ENCODE measurements at regions not wholly inside any gene's neighbourhood (a gene's known extent, or its start where the extent isn't known, plus 50 kb on each side); places are given as distances from the start of the nearest gene placed in this dataset.

DNA sequence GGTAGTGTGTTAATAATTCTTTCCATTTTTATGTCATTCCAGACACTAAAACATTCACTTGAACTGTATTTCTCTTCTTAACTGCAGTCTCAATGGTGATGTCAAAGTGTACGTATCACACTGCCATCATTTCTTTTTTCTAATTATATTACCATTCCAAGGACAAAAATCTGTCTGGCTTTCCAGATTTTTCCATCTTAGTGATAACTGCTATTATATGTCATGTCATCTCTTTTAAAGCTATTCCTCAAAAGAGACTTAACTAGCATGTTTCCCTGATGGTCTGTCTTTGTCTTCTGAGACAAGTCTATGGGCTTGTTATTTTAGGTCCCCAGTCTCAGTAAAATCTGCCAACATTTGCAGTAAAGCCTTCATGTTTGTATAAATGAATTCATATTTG, 1207.1 kb downstream of the PCDH17 start:
- no peak for DNase-seq (ENCODE audit: extremely low spot score, insufficient read length, low read depth)
- FAIRE-seq = no peak

DNA sequence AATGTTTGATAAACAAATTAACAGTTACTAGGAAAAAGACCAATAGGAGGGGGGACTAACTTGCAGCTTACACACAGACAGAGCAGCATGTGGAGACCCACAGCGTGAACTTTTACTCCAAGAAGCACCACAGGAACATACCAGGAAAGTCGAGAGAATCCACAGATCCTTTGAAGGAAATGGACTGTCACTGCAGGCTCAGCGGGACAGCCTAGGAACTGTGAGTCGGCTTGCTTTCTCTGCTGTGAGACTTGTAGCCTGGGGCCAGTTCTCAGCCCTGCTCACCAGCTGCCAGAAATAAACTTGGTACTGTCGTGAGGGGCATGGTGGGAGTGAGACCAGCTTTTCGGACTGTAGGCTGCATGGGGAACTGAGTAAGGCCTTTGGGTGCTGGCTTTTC, 1211.5 kb downstream of the PCDH17 start:
- FAIRE-seq (no peak), DNase-seq (ENCODE audit: extremely low spot score, insufficient read length, low read depth) (no peak)

DNA sequence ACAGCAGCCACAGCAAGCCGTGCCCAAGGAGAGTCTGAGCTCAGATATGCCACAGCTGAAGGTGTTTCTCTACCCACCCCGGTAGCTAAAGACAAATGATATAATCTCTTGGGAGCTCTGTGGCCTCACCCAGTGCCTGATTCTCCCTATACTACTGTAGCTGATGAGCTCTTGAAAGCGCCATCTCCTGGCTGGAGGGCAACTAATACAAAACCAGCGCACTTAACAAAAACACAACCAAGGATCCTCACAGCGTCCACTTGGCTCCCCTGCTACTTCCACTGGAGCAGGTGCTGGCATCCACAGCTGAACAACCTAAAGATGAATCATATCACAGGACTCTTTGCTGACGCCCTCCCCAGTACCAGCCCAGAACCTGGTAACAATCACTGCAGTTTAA, 1212.0 kb downstream of the PCDH17 start:
- FAIRE-seq = no peak
- DNase-seq (ENCODE audit: extremely low spot score, insufficient read length, low read depth) = no peak

DNA sequence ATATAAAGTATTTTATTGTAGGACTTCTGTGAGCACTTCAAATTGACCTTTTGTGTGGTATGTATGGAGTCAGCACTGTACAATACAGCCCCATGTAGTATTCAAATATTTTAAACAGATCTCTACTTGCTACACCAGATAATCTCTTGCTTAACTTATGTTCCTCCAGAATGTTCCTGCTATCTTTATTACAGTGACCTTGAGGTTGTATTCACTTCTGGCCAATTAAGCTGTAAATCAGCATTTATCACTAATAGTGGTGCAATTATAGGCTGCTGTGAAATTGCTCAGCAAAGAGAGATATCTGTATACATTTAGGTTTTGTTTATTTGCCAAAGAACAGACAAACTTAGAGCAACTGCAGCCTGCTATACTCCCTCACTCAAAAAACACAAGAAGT, 1218.6 kb downstream of the PCDH17 start:
- no peak for DNase-seq (ENCODE audit: extremely low spot score, insufficient read length, low read depth)
- no peak for FAIRE-seq

DNA sequence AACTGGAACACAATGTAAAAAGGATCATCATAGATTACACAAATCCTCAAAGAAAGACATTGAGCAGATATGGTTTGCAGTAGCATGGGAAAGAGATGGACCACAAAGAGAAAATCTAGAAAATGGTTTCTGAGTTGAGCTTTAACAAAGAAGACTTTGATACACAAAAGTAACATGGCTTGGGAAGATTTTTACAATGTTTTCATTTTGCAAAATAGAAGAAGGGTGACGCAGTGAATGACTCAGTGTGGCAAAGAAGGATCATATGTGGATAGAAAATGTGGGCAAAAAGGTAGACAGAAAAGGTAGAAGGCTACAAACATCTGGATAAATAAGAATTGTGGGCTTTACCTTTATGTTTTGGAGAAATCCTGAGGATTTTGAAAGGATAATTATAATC, 1220.5 kb downstream of the PCDH17 start:
- DNase-seq (ENCODE audit: extremely low spot score, insufficient read length, low read depth) (no peak), FAIRE-seq (no peak)

DNA sequence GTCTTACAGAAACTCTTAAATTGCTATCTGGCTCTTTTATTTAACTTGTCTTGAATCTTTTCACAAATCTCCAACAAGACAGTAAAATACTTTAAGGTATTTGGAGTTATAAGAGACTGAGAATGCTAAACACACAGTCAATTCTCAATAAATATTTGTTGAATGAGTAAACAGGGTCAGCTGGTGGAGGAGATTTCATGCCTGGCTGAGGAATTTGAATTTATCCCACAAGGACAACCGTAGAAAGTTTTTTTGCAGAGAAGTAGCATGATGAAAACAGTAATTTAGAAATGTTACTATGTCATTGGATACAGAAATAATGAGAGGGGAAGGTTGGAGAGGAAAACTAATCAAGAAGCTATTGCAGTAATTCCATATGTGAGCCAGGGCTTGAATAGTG, 1223.7 kb downstream of the PCDH17 start:
- DNase-seq (ENCODE audit: extremely low spot score, insufficient read length, low read depth) (no peak), FAIRE-seq (no peak)

DNA sequence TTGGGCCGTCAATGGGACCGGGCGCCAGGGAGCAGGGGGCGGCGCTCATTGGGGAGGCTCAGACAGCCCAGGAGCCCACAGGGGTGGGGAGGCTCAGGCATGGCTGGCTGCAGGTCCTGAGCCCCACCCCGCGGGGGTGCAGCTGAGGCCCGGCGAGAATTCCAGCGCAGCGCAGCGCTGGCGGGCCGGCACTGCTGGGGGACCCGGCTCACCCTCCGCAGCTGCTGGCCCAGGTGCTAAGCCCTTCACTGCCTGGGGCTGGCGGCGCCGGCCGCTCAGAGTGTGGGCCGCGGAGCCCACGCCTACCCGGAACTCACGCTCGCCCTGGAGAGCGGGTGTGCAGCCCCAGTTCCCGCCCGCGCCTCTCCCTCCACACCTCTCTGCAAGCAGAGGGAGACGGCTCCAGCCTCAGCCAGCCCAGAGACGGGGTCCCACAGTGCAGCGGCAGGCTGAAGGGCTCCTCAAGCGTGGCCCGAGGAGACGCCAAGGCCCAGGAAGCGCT, 1227.4 kb downstream of the PCDH17 start:
- no peak for FAIRE-seq

DNA sequence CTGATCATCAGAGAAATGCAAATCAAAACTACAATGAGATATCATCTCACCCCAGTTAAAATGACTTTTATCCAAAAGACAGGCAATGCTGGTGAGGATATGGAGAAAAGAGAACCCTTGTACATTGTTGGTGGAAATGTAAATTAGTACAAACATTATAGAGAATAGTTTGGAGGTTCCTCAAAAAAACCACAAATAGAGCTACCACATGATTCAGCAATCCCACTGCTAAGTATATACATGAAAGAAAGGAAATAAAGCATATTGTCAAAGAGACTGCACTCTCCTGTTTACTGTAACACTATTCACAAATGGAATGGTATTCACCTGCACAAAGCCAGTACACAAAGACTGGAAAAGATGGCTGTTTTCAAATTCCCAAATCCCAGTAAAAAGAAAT, 1233.7 kb downstream of the PCDH17 start:
- DNase-seq (ENCODE audit: extremely low spot score, insufficient read length, low read depth) = no peak
- FAIRE-seq = no peak

More for the DNA sequence above, 1227.4 kb downstream of the PCDH17 start:
- DNase-seq (ENCODE audit: extremely low spot score, insufficient read length, low read depth) = no peak

DNA sequence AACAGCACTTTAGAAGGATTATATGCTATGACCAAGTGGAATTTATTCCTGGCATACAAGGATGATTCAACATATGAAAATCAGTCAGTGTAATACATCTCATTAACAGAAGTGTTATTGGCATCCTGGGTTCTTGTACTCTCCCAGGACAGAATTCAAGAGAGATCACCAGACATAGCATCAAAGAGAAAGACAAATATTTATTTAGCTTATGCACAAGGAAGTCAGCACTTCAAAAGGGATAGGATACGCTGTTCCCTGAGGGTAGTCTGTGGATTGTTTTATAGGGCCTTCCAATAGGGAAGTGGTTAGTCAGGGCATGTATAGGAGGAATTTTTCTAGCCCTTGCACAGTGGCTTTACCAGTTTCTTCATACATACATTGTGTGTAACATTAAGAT, 1238.0 kb downstream of the PCDH17 start:
- DNase-seq (ENCODE audit: extremely low spot score, insufficient read length, low read depth) (no peak), FAIRE-seq (no peak)

DNA sequence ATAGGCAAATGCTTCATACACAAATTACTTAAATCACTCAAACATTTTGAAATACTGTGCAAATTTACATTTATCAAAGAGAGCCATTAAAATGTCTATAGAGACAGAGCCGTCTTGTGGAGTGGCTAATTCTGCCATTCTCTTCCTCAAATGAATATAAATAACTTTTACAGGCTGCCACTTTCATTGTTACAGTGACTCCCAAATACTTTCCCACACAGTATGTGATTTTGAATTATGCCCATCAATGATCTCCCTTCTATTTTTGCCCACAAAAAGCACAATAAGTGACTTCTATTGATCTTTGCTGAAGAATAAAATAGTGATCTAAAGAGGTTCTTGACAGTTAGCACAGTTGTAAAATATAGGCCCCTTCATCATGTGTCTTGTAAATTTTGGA, 1244.9 kb downstream of the PCDH17 start:
- FAIRE-seq (no peak), DNase-seq (ENCODE audit: extremely low spot score, insufficient read length, low read depth) (no peak)

DNA sequence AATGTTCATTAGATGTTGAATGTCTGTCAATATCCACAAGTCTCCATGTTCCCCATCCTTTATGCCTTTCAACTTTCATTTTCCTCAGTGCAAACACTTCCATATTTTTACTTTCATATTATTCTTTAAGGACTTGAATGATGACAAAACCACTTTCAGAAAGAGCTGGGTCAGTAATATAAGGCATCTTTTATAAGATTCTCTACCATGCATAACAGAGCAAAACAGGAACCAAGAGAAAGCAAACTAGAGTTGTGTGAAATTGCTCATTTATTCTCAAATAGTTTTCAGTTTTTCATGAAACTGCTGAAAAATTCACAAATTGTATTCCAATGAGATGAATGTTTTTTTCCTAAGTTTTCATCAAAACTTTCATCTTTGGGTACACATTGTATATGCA, 1247.6 kb downstream of the PCDH17 start:
- FAIRE-seq = no peak
- DNase-seq (ENCODE audit: extremely low spot score, insufficient read length, low read depth) = no peak

DNA sequence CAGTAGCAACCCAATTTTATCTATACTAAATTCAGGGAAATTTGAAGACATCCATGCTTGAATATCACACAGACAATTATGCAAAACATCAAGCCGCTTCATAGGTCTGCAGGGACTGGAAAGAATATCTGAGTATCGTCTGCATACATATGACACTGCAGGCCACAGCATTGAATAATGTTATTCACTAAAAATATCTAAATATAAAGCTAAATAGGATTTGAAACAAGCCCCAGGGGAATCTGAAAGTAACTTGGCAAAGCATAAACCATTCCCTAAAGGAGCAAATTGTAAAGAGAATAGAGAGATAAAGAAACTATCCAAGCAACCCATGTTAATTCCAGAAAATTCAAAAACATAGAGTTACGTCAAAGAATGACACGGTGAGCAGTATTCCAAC, 1251.0 kb downstream of the PCDH17 start:
- FAIRE-seq (no peak), DNase-seq (ENCODE audit: extremely low spot score, insufficient read length, low read depth) (no peak)

DNA sequence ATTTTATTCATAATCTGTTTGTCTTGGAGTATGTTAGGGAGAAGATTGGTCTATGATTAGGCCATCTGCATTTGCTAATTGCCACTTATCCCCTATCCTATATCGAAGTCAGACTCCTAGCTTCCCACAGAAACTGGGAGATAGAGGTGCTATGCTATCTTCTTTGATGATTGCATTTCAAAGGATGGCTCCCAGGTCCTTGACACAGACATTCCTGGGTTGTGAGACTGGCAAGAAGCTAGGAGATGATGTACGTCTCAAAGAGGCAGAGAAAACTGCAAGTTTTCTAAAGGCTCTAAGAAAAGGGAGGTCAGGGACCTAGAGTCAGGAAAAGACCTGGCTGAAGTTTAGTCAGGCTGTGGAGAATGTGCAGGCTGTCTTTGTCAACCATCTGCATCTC, 1251.9 kb downstream of the PCDH17 start:
- no peak for DNase-seq (ENCODE audit: extremely low spot score, insufficient read length, low read depth)

DNA sequence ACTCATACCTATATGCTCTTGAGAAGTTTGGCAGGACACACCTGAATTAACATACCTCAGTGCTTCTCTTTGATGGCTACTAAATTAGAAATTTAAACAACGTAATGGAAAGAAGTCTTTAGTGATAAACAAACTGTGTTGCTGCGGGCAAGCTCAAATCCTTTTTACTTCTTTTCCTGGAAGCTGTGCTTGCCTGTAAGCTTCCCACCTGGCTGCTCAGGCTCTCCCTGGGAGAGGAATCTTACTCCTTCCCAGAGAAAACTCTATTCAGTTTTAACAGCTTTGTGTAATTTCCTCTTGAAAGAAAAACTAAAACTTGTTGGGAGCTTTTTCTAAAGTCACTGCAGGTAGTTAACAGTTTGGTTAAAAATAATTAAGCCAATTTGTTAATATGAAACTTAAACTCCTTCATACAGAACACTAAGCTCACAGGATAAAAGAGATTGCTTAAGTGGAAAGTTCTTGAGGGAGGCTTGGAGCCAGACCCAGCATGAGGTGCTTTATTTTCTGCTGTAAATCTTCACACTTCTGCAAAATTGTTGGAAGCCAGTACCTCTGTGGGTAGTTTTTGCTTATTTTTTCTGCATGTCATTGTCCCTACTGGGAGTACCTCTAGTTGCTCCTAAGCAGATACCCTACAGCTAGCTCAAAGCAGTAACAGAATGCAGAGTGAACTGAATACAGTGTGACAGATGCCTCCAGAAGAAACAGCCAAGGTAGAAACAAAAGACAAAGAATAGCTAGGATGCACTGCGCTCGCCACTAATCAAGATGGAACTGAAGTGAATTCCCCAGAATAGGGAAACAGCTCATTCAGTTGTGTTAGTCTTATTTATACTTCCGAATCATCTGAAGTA, 1253.0 kb downstream of the PCDH17 start:
- FAIRE-seq (no peak), DNase-seq (ENCODE audit: extremely low spot score, insufficient read length, low read depth) (no peak)

More for the DNA sequence above, 1251.9 kb downstream of the PCDH17 start:
- no peak for FAIRE-seq

DNA sequence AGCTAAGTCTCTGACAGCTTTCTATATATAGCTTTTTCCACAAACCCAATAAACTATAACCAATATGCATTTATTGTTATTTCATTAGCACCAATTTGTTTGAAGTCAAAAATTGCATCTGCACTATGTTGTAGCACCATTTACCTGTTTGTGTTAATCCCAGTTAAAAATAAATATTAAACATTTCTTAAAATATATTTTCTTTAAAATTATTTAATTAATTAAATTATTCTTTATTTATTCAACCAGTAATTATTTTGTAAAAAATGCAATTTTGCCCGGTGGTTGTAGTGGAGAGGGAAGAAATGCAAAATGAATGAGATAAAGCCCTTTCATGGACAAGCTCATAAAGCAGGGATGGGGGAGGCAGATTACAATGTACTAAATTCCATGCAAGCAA, 1257.9 kb downstream of the PCDH17 start:
- no peak for FAIRE-seq
- DNase-seq (ENCODE audit: extremely low spot score, insufficient read length, low read depth) = no peak

DNA sequence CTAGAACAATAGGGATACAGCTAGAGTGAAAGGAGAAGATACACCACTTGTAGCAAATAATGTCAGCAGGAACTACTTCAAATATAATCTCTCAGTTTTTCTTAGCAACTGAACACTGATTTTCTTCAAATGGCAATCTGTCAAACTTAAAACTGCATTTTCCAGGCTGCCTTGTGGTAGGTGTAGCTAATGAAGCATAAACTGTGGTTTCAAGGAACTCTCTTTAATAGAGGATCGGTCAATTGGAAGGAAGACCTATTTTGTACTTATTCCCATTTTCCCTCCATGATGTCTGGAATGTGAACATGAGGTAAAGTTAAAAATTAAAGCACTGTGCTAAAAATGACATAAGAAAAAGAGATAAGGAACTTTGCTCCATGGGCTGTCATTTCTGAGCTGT, 1261.9 kb downstream of the PCDH17 start:
- DNase-seq (ENCODE audit: extremely low spot score, insufficient read length, low read depth) (no peak), FAIRE-seq (no peak)

DNA sequence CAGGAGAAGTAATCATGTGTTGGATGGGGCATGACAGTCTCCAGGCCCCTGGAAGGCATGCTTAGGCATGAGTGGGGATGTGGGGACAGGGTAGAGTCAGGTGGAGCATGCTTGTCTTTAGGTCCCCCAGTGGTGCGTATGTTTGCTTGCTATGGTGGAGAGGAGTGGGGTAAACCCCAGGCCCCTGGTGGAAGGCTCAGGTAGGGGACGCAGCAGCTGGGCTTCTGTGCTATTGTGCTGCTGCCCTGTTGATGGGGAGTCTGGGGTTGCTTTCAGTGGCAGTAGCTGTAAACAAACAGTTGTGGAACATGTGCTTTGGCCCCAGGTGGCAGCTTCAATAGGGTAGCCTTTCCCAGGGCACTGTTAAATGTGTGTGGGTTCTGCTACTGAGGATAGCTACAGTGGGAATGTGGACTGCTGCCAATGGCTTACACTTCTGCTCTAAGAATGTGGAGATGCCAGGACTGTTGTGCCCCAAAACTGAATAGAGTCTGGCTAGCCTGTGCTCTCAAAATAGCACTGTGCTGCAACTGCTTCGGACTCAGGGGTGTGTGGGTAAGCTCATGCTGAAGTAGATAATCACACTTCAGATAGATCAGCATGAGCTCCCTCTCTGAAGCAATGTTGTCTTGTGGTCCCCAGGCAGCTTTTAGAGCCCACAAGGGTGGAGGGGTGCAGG, 1257.3 kb downstream of the DIAPH3 start:
- FAIRE-seq (no peak), DNase-seq (ENCODE audit: extremely low spot score, insufficient read length, low read depth) (no peak)

DNA sequence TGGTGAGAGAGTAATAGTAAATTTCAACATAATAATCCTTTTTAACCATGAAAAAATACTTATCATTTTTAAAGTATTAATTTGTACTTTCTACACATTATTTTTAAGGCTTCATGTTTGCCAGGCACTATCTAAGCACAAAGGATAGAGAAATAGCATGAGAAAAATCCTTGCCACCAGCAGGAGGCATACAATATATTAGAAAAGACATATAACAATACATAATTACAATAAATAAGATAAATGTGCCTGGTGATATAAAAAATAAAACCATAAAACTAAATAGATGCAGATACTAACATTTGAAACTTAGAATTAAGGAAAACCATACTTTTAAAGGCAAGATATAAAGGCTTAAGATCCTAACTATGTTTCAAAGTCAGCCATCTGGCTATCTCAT, 1256.4 kb downstream of the DIAPH3 start:
- no peak for DNase-seq (ENCODE audit: extremely low spot score, insufficient read length, low read depth)
- no peak for FAIRE-seq

DNA sequence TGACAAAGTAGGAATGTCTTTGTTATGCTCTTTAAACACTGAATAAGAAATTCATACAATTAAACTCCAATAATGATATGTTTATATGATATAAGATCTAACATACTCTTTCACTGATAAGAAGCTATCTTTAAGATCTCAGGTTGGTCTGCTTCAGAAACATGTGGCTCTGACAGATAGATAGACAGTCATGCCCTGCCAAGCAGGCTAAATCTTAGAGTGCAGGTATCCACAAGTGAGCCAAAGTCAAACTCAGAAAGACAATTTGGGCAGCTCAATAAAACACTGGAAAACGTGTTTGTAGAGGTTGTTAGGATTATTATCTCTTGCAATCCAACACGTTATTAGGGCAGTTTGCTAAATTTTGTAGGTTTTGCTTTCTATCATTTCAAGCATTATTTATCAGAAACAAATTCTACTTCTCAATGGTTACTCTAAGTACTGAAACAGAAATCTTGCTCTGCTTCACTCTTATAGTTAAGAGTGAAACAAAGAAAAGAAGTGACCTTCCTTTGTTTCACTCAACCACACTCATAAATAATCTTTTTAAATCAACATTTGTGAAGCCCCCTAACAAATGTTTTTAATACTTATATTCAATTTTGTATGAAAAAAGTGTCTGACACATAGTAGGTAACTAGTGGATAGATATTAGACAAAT, 1255.6 kb downstream of the DIAPH3 start:
- FAIRE-seq (no peak), DNase-seq (ENCODE audit: extremely low spot score, insufficient read length, low read depth) (no peak)

DNA sequence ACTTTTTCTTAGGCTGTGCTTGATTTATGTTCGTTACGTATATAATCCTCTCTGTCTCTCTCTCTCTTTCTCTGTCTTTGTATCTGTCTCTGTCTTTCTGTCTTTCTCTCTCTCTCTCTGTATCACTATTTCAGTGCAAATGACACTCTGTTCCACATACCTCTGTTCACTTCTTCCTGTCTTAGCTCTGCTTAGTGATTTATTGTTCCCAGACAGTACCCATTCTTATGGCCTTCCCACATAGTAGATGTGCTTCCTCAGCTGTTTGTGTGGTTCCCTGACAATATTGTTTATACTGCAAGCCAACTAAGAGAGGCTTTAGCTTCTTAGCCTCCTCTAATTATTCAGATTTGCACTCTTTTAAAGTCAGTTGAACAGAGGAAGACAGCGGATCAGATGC, 1244.2 kb downstream of the DIAPH3 start:
- FAIRE-seq = no peak
- DNase-seq (ENCODE audit: extremely low spot score, insufficient read length, low read depth) = no peak

DNA sequence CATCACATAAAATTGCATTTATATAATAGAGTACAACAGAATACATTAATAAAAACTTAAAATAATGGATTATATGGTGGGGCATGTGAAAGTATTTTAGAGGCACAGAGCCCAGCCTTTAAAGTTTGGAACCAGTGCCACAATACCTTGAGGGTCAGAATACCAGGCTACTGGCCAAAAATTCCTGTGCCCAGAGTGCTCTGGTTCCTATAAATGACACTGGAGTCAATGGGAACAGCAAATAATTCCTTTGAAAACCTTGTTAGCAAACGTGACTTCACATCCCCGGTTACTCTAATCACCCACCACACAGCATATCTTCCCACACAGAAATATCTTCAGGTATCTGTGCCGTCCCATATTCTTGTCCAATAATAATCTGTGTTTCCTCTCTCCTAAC, 1242.6 kb downstream of the DIAPH3 start:
- FAIRE-seq = no peak
- DNase-seq (ENCODE audit: extremely low spot score, insufficient read length, low read depth) = no peak

Measured in GM18507 (cell line).